HG02938 (cell line): ENCODE measurements at regions not wholly inside any gene's neighbourhood (a gene's known extent, or its start where the extent isn't known, plus 50 kb on each side); places are given as distances from the start of the nearest gene placed in this dataset.

Experiments used
- ATAC-seq: cut with Tn5 transposase; IDR thresholded peaks from one replicate; pipeline ENCODE4 v1.9.1; 2021; ENCODE audit warnings: mild to moderate bottlenecking, moderate library complexity; ENCODE audit not compliant: unreplicated experiment

- ATAC-seq = no peak
These were observed 1485.7 kb upstream of the CDH9 start for GRCh38 chr5:28523888-28524635.

- no peak for ATAC-seq
These were observed 1485.0 kb upstream of the CDH9 start for GRCh38 chr5:28523416-28523815.

DNA sequence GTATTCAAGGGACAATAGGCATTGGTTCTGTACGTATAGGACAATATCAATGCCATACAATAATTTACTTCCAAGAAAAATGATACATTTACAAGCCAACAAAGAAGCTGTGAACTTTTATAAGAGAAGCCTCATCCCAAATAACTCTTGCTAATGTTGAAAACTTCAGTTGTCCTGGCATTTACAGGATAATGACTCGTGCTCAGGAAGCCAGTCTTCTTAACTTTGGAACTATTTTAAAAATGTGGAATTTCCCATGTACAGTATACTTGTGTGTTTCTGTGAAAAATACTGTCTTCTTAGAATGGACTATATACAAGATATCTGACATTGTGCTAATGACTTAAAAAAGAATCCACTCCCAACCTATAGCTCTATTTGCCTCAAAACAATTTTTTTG, 1479.3 kb upstream of the CDH9 start:
- no peak for ATAC-seq

- ATAC-seq = no peak
These were observed 1478.3 kb upstream of the CDH9 start for GRCh38 chr5:28516722-28517121.

DNA sequence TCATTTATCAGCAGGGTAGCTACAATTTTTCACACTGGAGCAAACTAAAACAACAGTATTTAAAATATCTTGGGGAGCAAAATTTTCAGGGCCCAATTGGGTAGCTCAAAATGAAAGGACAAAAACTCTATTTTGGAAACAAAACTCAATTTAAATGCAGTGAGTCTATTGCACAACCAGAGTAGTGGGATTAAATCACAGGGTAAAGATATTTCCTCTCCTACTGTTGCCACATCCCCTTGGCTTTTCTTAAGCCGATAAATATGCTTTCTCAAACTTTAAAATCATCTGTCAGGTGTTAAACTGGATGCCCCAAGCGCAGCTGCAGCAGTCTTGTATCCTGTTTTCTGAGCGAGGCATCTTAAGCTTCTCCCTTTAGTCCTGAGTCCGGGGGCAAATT, 1474.3 kb upstream of the CDH9 start:
- no peak for ATAC-seq

- no peak for ATAC-seq
These were observed 1466.7 kb upstream of the CDH9 start for GRCh38 chr5:28505121-28505520.

- no peak for ATAC-seq
These were observed 1462.1 kb upstream of the CDH9 start for GRCh38 chr5:28500511-28500910.

GRCh38 chr5:28499766-28500290, 1461.4 kb upstream of the CDH9 start:
- no peak for ATAC-seq

DNA sequence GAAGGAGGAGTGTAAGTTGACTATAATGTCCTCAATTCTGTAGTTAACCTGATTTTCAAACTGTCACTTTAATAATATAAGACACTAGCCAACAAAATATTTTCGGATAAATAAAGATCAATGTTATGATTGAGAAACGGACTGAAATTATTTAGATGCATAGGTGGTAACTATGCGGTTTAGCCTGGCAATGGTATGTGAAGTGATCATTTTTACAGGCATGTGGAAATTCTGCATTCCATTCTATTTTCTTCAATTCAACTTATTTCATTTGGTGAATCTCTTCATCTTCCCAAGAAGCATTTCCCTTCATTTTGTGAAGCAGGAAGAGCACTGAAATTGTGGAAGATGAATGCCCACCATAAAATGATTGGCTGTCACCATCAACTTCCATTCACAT, 1457.5 kb upstream of the CDH9 start:
- no peak for ATAC-seq

GRCh38 chr5:28493456-28493855, 1455.1 kb upstream of the CDH9 start:
- ATAC-seq = no peak

GRCh38 chr5:28488752-28489151, 1450.4 kb upstream of the CDH9 start:
- no peak for ATAC-seq

DNA sequence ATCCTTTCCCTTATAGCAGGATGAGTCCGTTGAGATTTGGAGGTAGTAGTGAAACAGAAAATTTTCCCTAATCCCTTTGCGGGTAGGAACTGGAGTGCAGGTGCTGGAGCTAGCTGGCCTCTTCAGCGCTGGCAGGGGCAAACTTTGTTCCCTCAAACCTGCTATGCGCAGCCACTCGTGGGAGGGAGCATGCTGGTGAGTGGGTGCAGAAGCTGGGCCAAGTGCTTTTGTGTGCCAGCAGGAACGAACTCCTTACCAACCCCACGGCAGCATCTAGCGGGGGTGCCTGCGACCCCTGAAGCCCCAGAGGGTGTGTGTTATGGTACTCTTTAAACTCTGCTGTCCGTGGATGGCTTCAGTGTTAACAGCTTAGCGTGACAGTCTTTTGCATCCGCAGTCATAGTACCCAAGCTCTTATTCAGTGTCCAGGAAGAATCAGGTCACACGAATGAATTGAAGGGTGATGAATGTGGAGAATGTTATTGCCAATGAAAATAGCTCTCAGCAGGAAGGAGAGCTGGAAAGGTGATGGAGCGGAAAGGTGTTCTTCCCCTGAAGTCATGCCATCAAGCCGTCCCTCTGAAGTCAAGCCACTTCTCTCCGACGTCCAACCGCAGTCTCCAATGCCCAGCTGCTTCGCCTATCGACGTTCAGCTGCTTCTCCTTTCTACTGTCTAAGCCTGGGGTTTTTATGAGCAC, 1445.1 kb upstream of the CDH9 start:
- ATAC-seq = no peak

- ATAC-seq = no peak
These were observed 1435.2 kb upstream of the CDH9 start for GRCh38 chr5:28473531-28474107.

DNA sequence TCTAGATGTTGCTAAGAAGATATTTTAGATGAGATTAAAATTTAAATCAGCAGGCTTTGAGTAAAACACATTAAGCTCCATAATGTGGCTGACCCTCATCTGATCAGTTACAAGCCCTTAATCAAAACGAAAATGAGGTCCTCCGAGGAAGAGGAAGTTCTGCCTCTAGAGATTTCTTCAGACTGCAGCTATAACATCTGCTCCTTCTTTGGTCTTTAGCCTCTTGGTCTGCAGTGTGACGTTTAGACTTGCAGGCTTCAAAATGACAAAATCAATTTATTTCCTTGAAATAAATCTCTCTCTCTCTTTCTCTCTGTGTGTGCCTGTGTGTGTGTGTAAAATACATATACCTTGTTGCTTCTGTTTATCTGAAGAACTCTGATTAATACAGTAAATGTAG, 1429.8 kb upstream of the CDH9 start:
- no peak for ATAC-seq

DNA sequence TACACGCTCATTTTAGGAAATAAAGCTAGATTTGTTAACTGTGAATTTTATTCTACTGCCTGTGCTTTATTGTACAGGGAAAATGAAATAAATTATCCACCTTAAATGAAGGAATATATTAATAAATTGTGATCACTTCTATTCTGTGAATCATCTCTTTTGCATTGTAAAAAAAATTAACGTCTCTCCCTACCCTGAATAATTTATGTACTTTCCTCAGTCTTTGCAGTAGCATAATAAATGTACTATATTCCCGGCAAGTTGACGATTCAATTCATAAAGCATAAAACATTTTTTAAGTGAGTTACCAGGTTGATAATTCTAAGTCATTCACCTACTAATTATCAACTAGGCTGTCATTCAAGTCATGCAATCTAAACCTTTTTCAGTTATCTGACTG, 1425.3 kb upstream of the CDH9 start:
- ATAC-seq = no peak

DNA sequence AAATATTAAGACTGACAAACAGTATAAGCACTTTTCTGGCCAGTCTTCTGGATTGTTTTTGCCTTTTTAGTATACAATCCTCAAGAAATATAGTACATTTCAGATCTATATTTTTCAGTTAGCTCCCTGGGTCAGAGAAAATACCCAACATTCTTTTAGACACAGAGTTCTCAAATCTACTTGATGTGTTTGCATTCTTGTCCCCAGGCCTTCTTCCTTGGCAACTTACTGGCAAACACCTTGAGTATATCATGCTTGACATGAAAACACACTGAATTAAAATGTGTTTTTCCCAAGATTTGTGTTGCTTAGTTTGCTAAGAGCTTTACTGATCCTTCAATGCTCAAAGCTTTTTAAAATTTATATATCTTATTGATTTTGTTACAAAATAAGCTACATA, 1413.1 kb upstream of the CDH9 start:
- no peak for ATAC-seq

DNA sequence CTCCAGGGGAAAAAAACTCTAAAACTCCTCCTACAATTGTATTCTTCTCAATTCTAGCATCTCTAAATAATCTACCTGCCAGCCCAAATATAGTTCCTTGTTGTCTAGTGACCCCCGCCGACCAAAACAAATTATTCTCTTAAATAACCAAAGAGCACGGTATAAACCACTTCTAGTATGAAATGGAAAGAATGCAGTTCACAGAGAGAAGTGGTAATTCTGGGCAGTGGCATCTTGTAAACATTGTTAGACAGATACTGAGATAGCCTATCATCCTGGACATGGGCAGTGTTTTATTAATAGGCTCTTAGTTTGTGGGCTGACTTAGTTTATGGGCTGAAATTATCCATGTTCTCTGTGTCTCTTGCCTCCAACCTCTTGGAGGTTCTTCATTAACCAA, 1412.6 kb upstream of the CDH9 start:
- ATAC-seq = no peak

GRCh38 chr5:28448791-28449190, 1410.4 kb upstream of the CDH9 start:
- no peak for ATAC-seq

- ATAC-seq = no peak
These were observed 1392.3 kb upstream of the CDH9 start for GRCh38 chr5:28430565-28431178.

- no peak for ATAC-seq
These were observed 1382.8 kb upstream of the CDH9 start for GRCh38 chr5:28421141-28421540.

DNA sequence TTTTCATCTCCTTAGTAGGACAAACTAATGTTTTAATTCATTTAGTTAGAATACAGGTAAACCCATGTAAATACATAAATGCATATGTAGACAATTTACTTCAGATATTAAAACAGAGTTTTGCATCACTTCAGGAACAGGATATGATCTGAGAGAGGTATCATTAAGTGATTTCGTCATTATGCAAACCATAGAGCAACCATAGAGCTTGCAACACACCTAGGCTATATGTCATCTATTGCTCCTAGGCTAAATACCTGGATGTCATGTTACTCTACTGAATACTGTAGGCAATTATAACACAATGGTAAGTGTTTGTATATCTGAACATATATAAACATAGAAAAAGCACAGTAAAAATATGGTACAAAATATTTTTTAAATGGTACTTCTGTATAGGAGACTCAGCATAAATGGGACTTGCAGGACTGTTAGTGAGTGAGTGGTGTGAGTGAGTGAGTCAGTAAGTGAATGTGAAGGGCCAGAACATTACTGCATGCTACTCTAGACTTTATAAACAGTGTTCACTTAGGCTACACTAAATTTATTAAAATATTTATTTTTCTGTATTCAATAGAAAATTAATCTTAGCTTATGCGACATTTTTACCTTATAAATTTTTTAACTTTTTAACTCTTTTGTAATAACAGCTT, 1377.5 kb upstream of the CDH9 start:
- ATAC-seq = no peak
